Heart left ventricle (tissue), 13 donors: ENCODE measurements at regions not wholly inside any gene's neighbourhood (a gene's known extent, or its start where the extent isn't known, plus 50 kb on each side); places are given as distances from the start of the nearest gene placed in this dataset.

Source experiments
- POLR2A ChIP-seq, 2 donors: fragments of 450-650 bp; IDR thresholded peaks; one replicate each; pipeline ENCODE4 v1.6.1; 2017; ENCODE audit warnings: antibody characterized with exemption in 2 of 2, mild to moderate bottlenecking in 2 of 2, moderate library complexity in 2 of 2
- TF ChIP-seq, protein P1 (sequence below), 12 donors: fragments of 200-600 bp; sonication (generic) in 4 of 12; IDR thresholded peaks; one replicate each; pipeline versions ENCODE4 v1.5.0 to v1.8.0; 2018 to 2022; ENCODE audit warnings: antibody characterized with exemption in 12 of 12, mild to moderate bottlenecking in 5 of 12
- donor health status: ischemic (EF 13 %, LVEDD 7.1; RV severe dilation, severe dysfunction).
- donor health status: DM: no; HTN: yes; CAD: no.
- donor health status: DM: no; HTN: no; CAD: no.
- donor health status: ischemic (EF 25% LVEDD 6.9; RV normal size, moderate dysfunction).
- donor health status: ischemic (EF 25% LVEDD 5.7; RV mildly dilated, moderate dysfunction).
- donor health status: ischemic (EF 35%, LVEDD 5.7; RV mildly dilated, moderate dysfunction).
- donor health status: nonischemic (EF 11% LVEDD 7.7; RV severe dilation, severe dysfunction).
- donor health status: DM: yes; HTN: yes; CAD: no.
- donor health status: PGD.
- donor health status: ischemic (EF 29% LVEDD 5.4; RV normal size, mild dysfunction).
- donor health status: nonischemic (EF 23%, LVEDD 6.1; RV moderate dilation, normal function).

DNA sequence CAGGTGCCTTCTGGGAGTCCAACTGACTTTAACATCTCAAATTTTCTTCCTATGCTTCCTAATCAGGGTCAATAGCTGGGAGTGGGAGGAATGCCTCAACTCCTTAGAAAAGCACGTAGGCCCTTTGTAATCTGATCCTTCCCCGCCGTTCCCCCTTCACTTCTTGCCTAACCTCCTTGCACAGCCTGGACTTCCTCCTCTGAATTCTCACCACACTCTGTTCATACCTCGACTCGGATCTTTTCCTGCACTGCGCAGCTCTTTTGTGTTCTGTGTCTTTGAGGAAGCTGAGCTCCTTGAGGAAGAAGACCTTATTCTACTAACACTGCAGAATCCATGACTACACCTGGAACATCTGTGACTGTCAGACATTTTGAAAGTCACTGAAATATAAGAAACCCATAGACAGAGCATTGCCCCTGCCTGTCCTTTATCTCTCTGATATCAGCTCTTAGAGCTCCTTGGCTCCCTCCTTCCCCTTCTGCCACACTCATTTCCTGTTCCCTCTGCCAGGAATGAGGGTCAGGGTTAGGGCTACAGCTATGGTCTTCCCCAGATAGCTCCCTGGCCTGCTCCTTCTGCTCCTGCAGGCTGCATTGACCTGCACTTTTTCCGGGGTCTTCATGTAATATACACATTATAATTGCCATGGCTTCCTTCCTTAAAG lies 140.2 kb upstream of the LDB2 start:
- TF ChIP-seq POLR2A (IDR thresholded peaks at IDR 0.05), result no peak
- TF ChIP-seq, protein P1, sequence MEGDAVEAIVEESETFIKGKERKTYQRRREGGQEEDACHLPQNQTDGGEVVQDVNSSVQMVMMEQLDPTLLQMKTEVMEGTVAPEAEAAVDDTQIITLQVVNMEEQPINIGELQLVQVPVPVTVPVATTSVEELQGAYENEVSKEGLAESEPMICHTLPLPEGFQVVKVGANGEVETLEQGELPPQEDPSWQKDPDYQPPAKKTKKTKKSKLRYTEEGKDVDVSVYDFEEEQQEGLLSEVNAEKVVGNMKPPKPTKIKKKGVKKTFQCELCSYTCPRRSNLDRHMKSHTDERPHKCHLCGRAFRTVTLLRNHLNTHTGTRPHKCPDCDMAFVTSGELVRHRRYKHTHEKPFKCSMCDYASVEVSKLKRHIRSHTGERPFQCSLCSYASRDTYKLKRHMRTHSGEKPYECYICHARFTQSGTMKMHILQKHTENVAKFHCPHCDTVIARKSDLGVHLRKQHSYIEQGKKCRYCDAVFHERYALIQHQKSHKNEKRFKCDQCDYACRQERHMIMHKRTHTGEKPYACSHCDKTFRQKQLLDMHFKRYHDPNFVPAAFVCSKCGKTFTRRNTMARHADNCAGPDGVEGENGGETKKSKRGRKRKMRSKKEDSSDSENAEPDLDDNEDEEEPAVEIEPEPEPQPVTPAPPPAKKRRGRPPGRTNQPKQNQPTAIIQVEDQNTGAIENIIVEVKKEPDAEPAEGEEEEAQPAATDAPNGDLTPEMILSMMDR (IDR thresholded peaks at IDR 0.05), result no peak
